OCI-LY1 (cell line): ENCODE measurements at regions not wholly inside any gene's neighbourhood (a gene's known extent, or its start where the extent isn't known, plus 50 kb on each side); places are given as distances from the start of the nearest gene placed in this dataset.

Source experiments
- EZH2 ChIP-seq: fragments of 200-600 bp; sonication (generic), shearing (Covaris generic); IDR thresholded peaks from 2 replicates; pipeline ENCODE4 v1.8.0; 2017; ENCODE audit warnings: borderline replicate concordance, mixed run types, mild to moderate bottlenecking, antibody characterized with exemption, low read length, moderate library complexity, mixed read lengths
- TF ChIP-seq, protein P1 (sequence below): fragments of 200-600 bp; sonication (generic), shearing (Covaris generic); IDR thresholded peaks from 2 replicates; pipeline ENCODE4 v1.5.1; 2017; ENCODE audit warnings: mild to moderate bottlenecking, antibody characterized with exemption, low read length, moderate library complexity, mixed read lengths

DNA sequence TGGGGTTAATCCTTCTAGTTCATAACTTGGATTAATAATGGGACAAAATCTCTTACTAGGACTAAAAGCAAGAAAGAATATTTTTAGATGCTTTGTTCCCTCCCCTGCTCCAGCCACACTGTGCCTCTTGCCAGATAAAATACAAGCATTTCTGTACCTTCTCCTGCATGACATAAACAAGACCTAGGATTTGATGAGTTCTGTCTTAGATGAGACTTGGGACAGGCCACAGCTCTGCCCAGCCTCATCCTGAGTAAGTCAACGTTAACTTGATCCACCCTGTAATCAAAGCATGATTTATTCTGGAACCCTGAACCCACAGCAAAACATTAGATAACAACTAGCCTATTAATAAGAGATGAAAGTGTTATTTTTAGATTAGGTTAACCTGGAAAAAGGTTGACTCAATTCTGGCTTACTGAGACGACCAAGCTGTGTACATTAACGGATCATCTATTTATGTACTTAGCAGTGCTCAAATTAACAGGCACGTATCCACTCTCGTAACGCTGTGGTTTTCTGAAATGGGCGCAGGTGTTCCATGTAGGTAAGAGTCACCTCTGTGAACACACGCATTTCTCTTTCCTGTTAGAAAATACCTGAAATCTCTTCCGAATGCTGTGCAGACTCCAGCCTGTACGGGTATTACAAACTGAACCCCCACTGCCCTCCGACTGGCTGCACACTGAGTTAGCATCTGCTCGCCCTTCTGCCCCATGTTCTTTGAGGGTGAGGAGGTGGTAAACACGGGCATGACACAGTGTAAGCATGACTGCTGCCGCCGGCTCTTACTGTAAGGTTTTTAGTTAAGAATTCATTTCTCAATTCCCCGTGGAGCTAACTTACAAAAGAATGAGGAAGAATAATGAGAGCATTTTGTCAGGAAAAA, 132.1 kb upstream of the FOXQ1 start:
- no peak for TF ChIP-seq EZH2
- TF ChIP-seq, protein P1, sequence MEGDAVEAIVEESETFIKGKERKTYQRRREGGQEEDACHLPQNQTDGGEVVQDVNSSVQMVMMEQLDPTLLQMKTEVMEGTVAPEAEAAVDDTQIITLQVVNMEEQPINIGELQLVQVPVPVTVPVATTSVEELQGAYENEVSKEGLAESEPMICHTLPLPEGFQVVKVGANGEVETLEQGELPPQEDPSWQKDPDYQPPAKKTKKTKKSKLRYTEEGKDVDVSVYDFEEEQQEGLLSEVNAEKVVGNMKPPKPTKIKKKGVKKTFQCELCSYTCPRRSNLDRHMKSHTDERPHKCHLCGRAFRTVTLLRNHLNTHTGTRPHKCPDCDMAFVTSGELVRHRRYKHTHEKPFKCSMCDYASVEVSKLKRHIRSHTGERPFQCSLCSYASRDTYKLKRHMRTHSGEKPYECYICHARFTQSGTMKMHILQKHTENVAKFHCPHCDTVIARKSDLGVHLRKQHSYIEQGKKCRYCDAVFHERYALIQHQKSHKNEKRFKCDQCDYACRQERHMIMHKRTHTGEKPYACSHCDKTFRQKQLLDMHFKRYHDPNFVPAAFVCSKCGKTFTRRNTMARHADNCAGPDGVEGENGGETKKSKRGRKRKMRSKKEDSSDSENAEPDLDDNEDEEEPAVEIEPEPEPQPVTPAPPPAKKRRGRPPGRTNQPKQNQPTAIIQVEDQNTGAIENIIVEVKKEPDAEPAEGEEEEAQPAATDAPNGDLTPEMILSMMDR = no peak
